ENCODE measurements at regions not wholly inside any gene's neighbourhood (a gene's known extent, or its start where the extent isn't known, plus 50 kb on each side); places are given as distances from the start of the nearest gene placed in this dataset.

GRCh38 chr5:19143935-19144334 lies 844.1 kb downstream of the CDH18 start:
- POLR2A ChIA-PET, result no interaction called here
- peaks cover 0 to 2% (median 0%) of the 10 kb centered on the region in 5 experiments for H3K9me3 ChIP-seq (ENCODE audit: control extremely low read depth in 1 of 5, control insufficient read depth in 4 of 5, insufficient read depth in 2 of 5, low read depth in 1 of 5, low read length in 4 of 5)
- no CpG with 5 or more reads among the region's 4 CpGs for WGBS (ENCODE audit: insufficient coverage)
- H3K4me3 ChIP-seq (ENCODE audit: control insufficient read depth in 1 of 7, extremely low read depth in 1 of 7, insufficient read depth in 4 of 7, low read depth in 2 of 7, low read length in 6 of 7), result no peak overlapping the region
- H3K27me3 ChIP-seq (replicated peaks in 2 of 5; ENCODE audit: control insufficient read depth in 4 of 5, insufficient read depth in 5 of 5, low read length in 4 of 5), result no peaks in the 10 kb centered on the region
- no peak for DNase-seq
- CTCF ChIA-PET, result no interaction called here
- H3K4me1 ChIP-seq (ENCODE audit: control extremely low read depth in 1 of 4, control insufficient read depth in 4 of 4, insufficient read depth in 4 of 4, low read length in 3 of 4), result no peaks in the 10 kb centered on the region
- no peaks in the 10 kb centered on the region for H3K36me3 ChIP-seq (ENCODE audit: control insufficient read depth in 4 of 4, insufficient read depth in 4 of 4, low read length in 3 of 4)
- no peak overlapping the region for H3K27ac ChIP-seq (ENCODE audit: insufficient read depth in 1 of 2, low read depth in 1 of 2, low read length in 2 of 2, poor library complexity in 1 of 2, severe bottlenecking in 2 of 2)

- H3K4me1 ChIP-seq (ENCODE audit: control extremely low read depth in 1 of 4, control insufficient read depth in 4 of 4, insufficient read depth in 4 of 4, low read length in 3 of 4), result no peaks in the 10 kb centered on the region
- H3K9me3 ChIP-seq (ENCODE audit: control extremely low read depth in 1 of 5, control insufficient read depth in 4 of 5, insufficient read depth in 2 of 5, low read depth in 1 of 5, low read length in 4 of 5), result no peaks in the 10 kb centered on the region
- DNase-seq, result no peak
- H3K4me3 ChIP-seq (ENCODE audit: control insufficient read depth in 1 of 7, extremely low read depth in 1 of 7, insufficient read depth in 4 of 7, low read depth in 2 of 7, low read length in 6 of 7), result no peak overlapping the region
- CTCF ChIA-PET, result no interaction called here
- no peaks in the 10 kb centered on the region for H3K27me3 ChIP-seq (replicated peaks in 2 of 5; ENCODE audit: control insufficient read depth in 4 of 5, insufficient read depth in 5 of 5, low read length in 4 of 5)
- POLR2A ChIA-PET, result no interaction called here
- no peaks in the 10 kb centered on the region for H3K36me3 ChIP-seq (ENCODE audit: control insufficient read depth in 4 of 4, insufficient read depth in 4 of 4, low read length in 3 of 4)
- no peak overlapping the region for H3K27ac ChIP-seq (ENCODE audit: insufficient read depth in 1 of 2, low read depth in 1 of 2, low read length in 2 of 2, poor library complexity in 1 of 2, severe bottlenecking in 2 of 2)
These were observed 818.6 kb downstream of the CDH18 start for GRCh38 chr5:19169426-19169825.

- no peaks in the 10 kb centered on the region for H3K9me3 ChIP-seq (ENCODE audit: control extremely low read depth in 1 of 5, control insufficient read depth in 4 of 5, insufficient read depth in 2 of 5, low read depth in 1 of 5, low read length in 4 of 5)
- ChIA-PET POLR2A (no interaction called here), CTCF (no interaction called here)
- WGBS (ENCODE audit: insufficient coverage), result 94% methylated on average over 3 of the region's 6 CpGs
- H3K4me3 ChIP-seq (ENCODE audit: control insufficient read depth in 1 of 7, extremely low read depth in 1 of 7, insufficient read depth in 4 of 7, low read depth in 2 of 7, low read length in 6 of 7), result no peak overlapping the region
- H3K36me3 ChIP-seq (ENCODE audit: control insufficient read depth in 4 of 4, insufficient read depth in 4 of 4, low read length in 3 of 4), result no peaks in the 10 kb centered on the region
- no peaks in the 10 kb centered on the region for H3K27me3 ChIP-seq (replicated peaks in 2 of 5; ENCODE audit: control insufficient read depth in 4 of 5, insufficient read depth in 5 of 5, low read length in 4 of 5)
- DNase-seq, result no peak
- H3K27ac ChIP-seq (ENCODE audit: insufficient read depth in 1 of 2, low read depth in 1 of 2, low read length in 2 of 2, poor library complexity in 1 of 2, severe bottlenecking in 2 of 2), result no peak overlapping the region
- no peaks in the 10 kb centered on the region for H3K4me1 ChIP-seq (ENCODE audit: control extremely low read depth in 1 of 4, control insufficient read depth in 4 of 4, insufficient read depth in 4 of 4, low read length in 3 of 4)
These were observed 815.0 kb downstream of the CDH18 start for GRCh38 chr5:19172926-19173470.

GRCh38 chr5:19175776-19176570 lies 812.0 kb downstream of the CDH18 start:
- DNase-seq, result no peak
- no peak overlapping the region for H3K4me3 ChIP-seq (ENCODE audit: control insufficient read depth in 1 of 7, extremely low read depth in 1 of 7, insufficient read depth in 4 of 7, low read depth in 2 of 7, low read length in 6 of 7)
- no peaks in the 10 kb centered on the region for H3K27me3 ChIP-seq (replicated peaks in 2 of 5; ENCODE audit: control insufficient read depth in 4 of 5, insufficient read depth in 5 of 5, low read length in 4 of 5)
- CTCF ChIA-PET, result no interaction called here
- no peaks in the 10 kb centered on the region for H3K9me3 ChIP-seq (ENCODE audit: control extremely low read depth in 1 of 5, control insufficient read depth in 4 of 5, insufficient read depth in 2 of 5, low read depth in 1 of 5, low read length in 4 of 5)
- no peaks in the 10 kb centered on the region for H3K4me1 ChIP-seq (ENCODE audit: control extremely low read depth in 1 of 4, control insufficient read depth in 4 of 4, insufficient read depth in 4 of 4, low read length in 3 of 4)
- H3K36me3 ChIP-seq (ENCODE audit: control insufficient read depth in 4 of 4, insufficient read depth in 4 of 4, low read length in 3 of 4), result no peaks in the 10 kb centered on the region
- POLR2A ChIA-PET, result no interaction called here
- no CpG with 5 or more reads among the region's 3 CpGs for WGBS (ENCODE audit: insufficient coverage)
- H3K27ac ChIP-seq (ENCODE audit: insufficient read depth in 1 of 2, low read depth in 1 of 2, low read length in 2 of 2, poor library complexity in 1 of 2, severe bottlenecking in 2 of 2), result no peak overlapping the region

GRCh38 chr5:19179571-19179970 lies 808.4 kb downstream of the CDH18 start:
- ChIA-PET CTCF (no interaction called here), POLR2A (no interaction called here)
- DNase-seq, result no peak
- WGBS (ENCODE audit: insufficient coverage), result no CpG with 5 or more reads among the region's 1 CpG
- H3K27me3 ChIP-seq (replicated peaks in 2 of 5; ENCODE audit: control insufficient read depth in 4 of 5, insufficient read depth in 5 of 5, low read length in 4 of 5), result no peaks in the 10 kb centered on the region
- H3K4me1 ChIP-seq (ENCODE audit: control extremely low read depth in 1 of 4, control insufficient read depth in 4 of 4, insufficient read depth in 4 of 4, low read length in 3 of 4), result no peaks in the 10 kb centered on the region
- H3K36me3 ChIP-seq (ENCODE audit: control insufficient read depth in 4 of 4, insufficient read depth in 4 of 4, low read length in 3 of 4), result no peaks in the 10 kb centered on the region
- H3K27ac ChIP-seq (ENCODE audit: insufficient read depth in 1 of 2, low read depth in 1 of 2, low read length in 2 of 2, poor library complexity in 1 of 2, severe bottlenecking in 2 of 2), result no peak overlapping the region
- H3K4me3 ChIP-seq (ENCODE audit: control insufficient read depth in 1 of 7, extremely low read depth in 1 of 7, insufficient read depth in 4 of 7, low read depth in 2 of 7, low read length in 6 of 7), result no peak overlapping the region
- no peaks in the 10 kb centered on the region for H3K9me3 ChIP-seq (ENCODE audit: control extremely low read depth in 1 of 5, control insufficient read depth in 4 of 5, insufficient read depth in 2 of 5, low read depth in 1 of 5, low read length in 4 of 5)

- H3K4me3 ChIP-seq (ENCODE audit: control insufficient read depth in 1 of 7, extremely low read depth in 1 of 7, insufficient read depth in 4 of 7, low read depth in 2 of 7, low read length in 6 of 7), result no peak overlapping the region
- no peaks in the 10 kb centered on the region for H3K36me3 ChIP-seq (ENCODE audit: control insufficient read depth in 4 of 4, insufficient read depth in 4 of 4, low read length in 3 of 4)
- WGBS (ENCODE audit: insufficient coverage), result 100% methylated on average over 1 of the region's 2 CpGs
- H3K27me3 ChIP-seq (replicated peaks in 2 of 5; ENCODE audit: control insufficient read depth in 4 of 5, insufficient read depth in 5 of 5, low read length in 4 of 5), result no peaks in the 10 kb centered on the region
- POLR2A ChIA-PET, result no interaction called here
- CTCF ChIA-PET, result no interaction called here
- DNase-seq, result no peak
- no peaks in the 10 kb centered on the region for H3K9me3 ChIP-seq (ENCODE audit: control extremely low read depth in 1 of 5, control insufficient read depth in 4 of 5, insufficient read depth in 2 of 5, low read depth in 1 of 5, low read length in 4 of 5)
- H3K4me1 ChIP-seq (ENCODE audit: control extremely low read depth in 1 of 4, control insufficient read depth in 4 of 4, insufficient read depth in 4 of 4, low read length in 3 of 4), result no peaks in the 10 kb centered on the region
- H3K27ac ChIP-seq (ENCODE audit: insufficient read depth in 1 of 2, low read depth in 1 of 2, low read length in 2 of 2, poor library complexity in 1 of 2, severe bottlenecking in 2 of 2), result no peak overlapping the region
These were observed 798.8 kb downstream of the CDH18 start for GRCh38 chr5:19189176-19189575.

- Histone ChIP-seq H3K27ac (ENCODE audit: insufficient read depth in 1 of 2, low read depth in 1 of 2, low read length in 2 of 2, poor library complexity in 1 of 2, severe bottlenecking in 2 of 2) (no peak overlapping the region), H3K4me1 (ENCODE audit: control extremely low read depth in 1 of 4, control insufficient read depth in 4 of 4, insufficient read depth in 4 of 4, low read length in 3 of 4) (no peaks in the 10 kb centered on the region), H3K36me3 (ENCODE audit: control insufficient read depth in 4 of 4, insufficient read depth in 4 of 4, low read length in 3 of 4) (no peaks in the 10 kb centered on the region), H3K4me3 (ENCODE audit: control insufficient read depth in 1 of 7, extremely low read depth in 1 of 7, insufficient read depth in 4 of 7, low read depth in 2 of 7, low read length in 6 of 7) (no peak overlapping the region), H3K27me3 (replicated peaks in 2 of 5; ENCODE audit: control insufficient read depth in 4 of 5, insufficient read depth in 5 of 5, low read length in 4 of 5) (no peaks in the 10 kb centered on the region), H3K9me3 (ENCODE audit: control extremely low read depth in 1 of 5, control insufficient read depth in 4 of 5, insufficient read depth in 2 of 5, low read depth in 1 of 5, low read length in 4 of 5) (no peaks in the 10 kb centered on the region)
- CTCF ChIA-PET, result no interaction called here
- DNase-seq, result no peak
- WGBS (ENCODE audit: insufficient coverage), result no CpG with 5 or more reads among the region's 2 CpGs
- POLR2A ChIA-PET, result no interaction called here
These were observed 794.4 kb downstream of the CDH18 start for GRCh38 chr5:19193631-19194030.
